ENCODE measurements at regions not wholly inside any gene's neighbourhood (a gene's known extent, or its start where the extent isn't known, plus 50 kb on each side); places are given as distances from the start of the nearest gene placed in this dataset.

DNA sequence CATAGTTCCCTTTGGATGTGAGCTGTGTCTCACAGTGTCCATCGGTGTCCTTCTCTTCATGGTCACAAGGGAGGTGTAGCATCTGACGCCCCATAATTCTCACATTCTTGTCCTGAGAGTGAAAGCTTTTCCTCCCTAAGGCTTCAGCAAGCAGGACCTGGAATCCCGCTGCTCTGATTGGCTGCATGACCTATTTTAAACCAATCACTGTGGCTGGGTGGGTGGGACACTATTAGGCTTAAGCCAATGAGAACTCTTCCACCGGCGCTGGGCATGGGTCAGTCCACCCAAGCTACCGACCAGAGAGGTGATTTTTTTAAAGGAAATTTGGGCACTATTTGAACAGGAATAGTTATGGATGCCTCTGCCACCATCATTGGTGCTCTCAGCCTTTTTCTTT is 385.9 kb downstream of the MFSD1 start:
- Mint-ChIP-seq H3K36me3 (ENCODE audit: low read depth) (no peaks in the 10 kb centered on the region), H3K27me3 (ENCODE audit: low read depth) (no peaks in the 10 kb centered on the region), H3K4me3 (no peak overlapping the region), H3K9me3 (no peaks in the 10 kb centered on the region), H3K4me1 (ENCODE audit: low read depth) (no peaks in the 10 kb centered on the region), H3K27ac (no peak overlapping the region)
- DNase-seq (ENCODE audit: low spot score), result no peak

DNA sequence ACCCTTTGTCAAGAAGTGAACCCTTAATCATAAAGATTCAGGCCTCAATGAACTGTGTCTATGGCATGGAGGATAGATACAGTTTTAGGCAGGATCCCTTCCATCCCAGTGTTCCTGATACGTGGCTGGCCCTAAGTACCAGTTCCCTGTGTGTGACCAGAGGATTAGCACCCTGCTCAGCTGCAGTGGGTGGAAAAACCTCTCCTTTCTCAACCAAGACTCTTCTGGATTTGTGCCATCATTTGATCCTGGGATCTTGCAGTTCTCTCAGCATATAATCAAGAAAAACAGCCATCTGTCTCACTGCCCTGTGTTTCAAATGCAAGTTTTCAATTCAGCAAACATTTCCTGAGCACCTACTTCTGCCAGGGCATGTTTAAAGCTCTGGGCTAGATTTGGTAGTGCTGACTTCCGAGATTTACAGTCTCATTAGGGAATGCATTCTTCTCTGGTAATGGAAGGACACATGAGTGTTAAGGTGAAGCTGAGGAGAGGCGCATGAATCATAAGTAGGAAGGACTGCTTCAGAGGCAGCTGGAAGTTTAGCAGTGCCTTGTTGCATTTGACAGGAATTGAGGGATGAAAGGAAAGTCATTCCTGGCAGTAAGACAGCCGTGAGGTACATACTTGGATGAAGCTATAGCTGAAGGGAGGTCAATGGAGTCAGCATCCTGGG is 388.3 kb downstream of the MFSD1 start:
- H3K27ac Mint-ChIP-seq, result no peak overlapping the region
- H3K27me3 Mint-ChIP-seq (ENCODE audit: low read depth), result no peaks in the 10 kb centered on the region
- no peak for DNase-seq (ENCODE audit: low spot score)

DNA sequence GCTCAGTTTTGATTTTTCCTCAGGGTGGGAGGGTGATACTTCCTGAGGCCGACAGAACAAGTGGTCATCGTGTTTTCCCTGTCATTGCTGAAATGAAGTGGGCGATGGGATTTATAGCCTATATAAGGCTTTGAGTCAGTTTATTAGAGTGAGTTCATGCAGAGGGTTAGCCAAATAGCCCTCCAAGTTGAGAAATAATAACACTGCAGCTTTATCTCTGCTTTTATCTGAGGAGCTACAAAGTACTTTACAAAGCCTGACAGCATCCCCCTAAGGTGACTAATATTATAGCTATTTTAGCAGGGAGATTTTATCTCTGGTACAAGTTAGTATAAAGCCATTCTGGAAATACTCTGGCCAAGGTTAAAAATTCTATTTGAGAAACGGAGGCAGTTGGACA is 389.6 kb downstream of the MFSD1 start:
- Mint-ChIP-seq H3K9me3 (no peaks in the 10 kb centered on the region), H3K27me3 (ENCODE audit: low read depth) (no peaks in the 10 kb centered on the region), H3K4me3 (no peak overlapping the region), H3K27ac (no peak overlapping the region), H3K36me3 (ENCODE audit: low read depth) (no peaks in the 10 kb centered on the region), H3K4me1 (ENCODE audit: low read depth) (no peaks in the 10 kb centered on the region)
- no peak for DNase-seq (ENCODE audit: low spot score)

More for the DNA sequence above, 388.3 kb downstream of the MFSD1 start:
- Mint-ChIP-seq H3K4me3 (no peak overlapping the region), H3K9me3 (no peaks in the 10 kb centered on the region), H3K4me1 (ENCODE audit: low read depth) (no peaks in the 10 kb centered on the region), H3K36me3 (ENCODE audit: low read depth) (no peaks in the 10 kb centered on the region)

DNA sequence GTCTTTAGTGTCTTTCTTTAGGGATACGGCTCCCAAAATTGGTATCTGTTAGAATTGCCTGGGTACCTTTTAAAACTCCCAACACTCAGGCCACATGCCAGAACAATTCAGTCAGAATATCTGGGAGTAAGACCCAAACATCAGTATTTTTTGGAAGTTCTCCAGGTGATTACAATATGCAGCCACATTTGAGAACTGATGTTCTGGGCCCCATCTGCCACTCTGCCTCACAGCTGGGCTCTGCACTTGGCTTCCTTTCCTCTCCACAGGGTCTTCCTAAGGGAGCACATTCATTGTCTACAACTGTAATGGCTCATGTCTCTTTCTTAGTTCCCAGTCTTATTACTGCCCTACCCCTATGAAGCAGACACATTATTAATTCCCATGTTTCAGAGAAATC is 394.5 kb downstream of the MFSD1 start:
- no peaks in the 10 kb centered on the region for H3K27me3 Mint-ChIP-seq (ENCODE audit: low read depth)
- no peak for DNase-seq (ENCODE audit: low spot score)
- no peaks in the 10 kb centered on the region for H3K36me3 Mint-ChIP-seq (ENCODE audit: low read depth)

DNA sequence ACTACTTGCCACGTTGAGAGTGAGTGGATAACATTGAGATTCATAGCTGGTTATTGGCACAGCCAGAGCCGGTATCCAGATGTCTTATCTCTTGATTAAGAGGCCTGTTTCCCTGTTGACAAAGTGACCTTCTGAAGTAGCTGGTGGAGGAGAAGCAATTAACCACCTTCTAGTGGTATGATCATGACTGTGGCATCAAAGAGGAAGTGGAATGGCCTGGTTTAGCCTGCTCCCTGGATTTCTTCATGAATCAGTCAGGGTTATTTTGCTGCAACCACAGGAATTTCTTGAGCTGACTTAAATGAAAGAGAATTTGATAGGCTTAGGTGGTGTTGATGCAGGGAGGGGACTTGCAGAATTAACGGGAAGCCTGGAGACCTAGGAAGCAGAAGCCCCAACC is 398.3 kb downstream of the MFSD1 start:
- Mint-ChIP-seq H3K36me3 (ENCODE audit: low read depth) (no peaks in the 10 kb centered on the region), H3K9me3 (no peaks in the 10 kb centered on the region), H3K27ac (no peak overlapping the region), H3K4me3 (no peak overlapping the region), H3K4me1 (ENCODE audit: low read depth) (no peaks in the 10 kb centered on the region), H3K27me3 (ENCODE audit: low read depth) (no peaks in the 10 kb centered on the region)
- DNase-seq (ENCODE audit: low spot score), result no peak

More for the DNA sequence above, 394.5 kb downstream of the MFSD1 start:
- Mint-ChIP-seq H3K4me3 (no peak overlapping the region), H3K9me3 (no peaks in the 10 kb centered on the region), H3K27ac (no peak overlapping the region), H3K4me1 (ENCODE audit: low read depth) (no peaks in the 10 kb centered on the region)

DNA sequence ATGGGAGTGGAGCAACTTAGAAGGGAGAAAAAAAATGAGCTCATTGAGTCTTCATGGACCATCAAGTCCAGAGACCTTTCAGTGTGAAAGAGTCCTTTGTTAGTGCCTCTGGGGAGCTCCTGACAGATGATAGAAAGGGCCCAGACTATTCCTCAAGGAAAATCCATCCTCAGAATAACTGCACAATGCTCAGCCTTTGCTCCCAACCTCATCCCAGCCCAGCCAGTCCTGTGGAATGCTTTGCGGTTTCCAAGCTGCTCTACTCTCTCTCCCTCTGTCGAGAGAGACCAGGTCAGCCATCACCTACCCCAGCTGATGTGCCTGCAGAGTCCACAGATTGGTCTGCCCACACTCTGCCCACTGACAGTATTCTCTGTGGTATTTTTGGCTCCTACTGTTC is 406.2 kb downstream of the MFSD1 start:
- Mint-ChIP-seq H3K4me1 (ENCODE audit: low read depth) (no peaks in the 10 kb centered on the region), H3K36me3 (ENCODE audit: low read depth) (no peaks in the 10 kb centered on the region), H3K9me3 (no peaks in the 10 kb centered on the region), H3K27ac (no peak overlapping the region), H3K4me3 (no peak overlapping the region), H3K27me3 (ENCODE audit: low read depth) (no peaks in the 10 kb centered on the region)
- DNase-seq (ENCODE audit: low spot score), result no peak

DNA sequence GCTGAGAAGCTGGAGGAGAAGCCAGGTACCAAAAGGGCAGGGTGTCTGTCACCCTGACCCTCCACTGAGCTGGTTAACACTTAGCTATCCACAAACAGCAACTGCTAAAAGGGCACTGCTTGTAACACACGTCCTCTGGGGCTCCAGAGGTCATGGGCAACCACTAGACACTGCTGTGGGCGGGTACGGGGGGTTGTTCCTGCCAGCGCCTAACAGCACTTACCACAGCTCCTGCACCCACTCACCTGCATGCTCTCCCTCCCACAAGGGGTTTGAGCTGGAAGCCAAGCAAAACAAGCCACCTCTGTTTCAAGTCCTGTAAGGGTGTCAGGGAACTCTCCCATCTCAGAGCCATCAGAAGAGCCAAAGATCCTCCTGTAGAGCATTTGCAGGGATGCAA is 407.6 kb downstream of the MFSD1 start:
- H3K4me3 Mint-ChIP-seq, result no peak overlapping the region
- no peak for DNase-seq (ENCODE audit: low spot score)
- no peak overlapping the region for H3K27ac Mint-ChIP-seq
- H3K9me3 Mint-ChIP-seq, result no peaks in the 10 kb centered on the region
- H3K36me3 Mint-ChIP-seq (ENCODE audit: low read depth), result no peaks in the 10 kb centered on the region
- no peaks in the 10 kb centered on the region for H3K4me1 Mint-ChIP-seq (ENCODE audit: low read depth)
- no peaks in the 10 kb centered on the region for H3K27me3 Mint-ChIP-seq (ENCODE audit: low read depth)

DNA sequence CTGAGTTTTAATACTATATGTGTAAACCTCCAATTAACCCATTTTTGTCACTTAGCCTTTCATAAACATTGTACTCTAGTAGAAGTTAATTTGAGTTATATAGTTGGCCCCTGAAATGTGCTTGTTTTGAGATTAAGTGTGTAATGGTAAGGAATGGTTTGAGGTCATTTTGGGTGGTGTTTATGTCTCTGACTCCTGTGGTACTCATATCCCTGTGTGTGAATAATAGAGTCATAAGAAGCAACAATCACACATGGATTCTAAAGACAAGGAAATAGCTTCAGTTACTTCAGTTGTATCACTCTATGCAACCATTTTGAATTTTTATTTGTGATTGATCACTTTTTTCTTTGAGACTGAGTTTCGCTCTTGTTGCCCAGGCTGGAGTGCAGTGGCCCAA is 408.5 kb downstream of the MFSD1 start:
- Mint-ChIP-seq H3K27me3 (ENCODE audit: low read depth) (no peaks in the 10 kb centered on the region), H3K4me1 (ENCODE audit: low read depth) (no peaks in the 10 kb centered on the region), H3K4me3 (no peak overlapping the region), H3K27ac (no peak overlapping the region), H3K9me3 (no peaks in the 10 kb centered on the region), H3K36me3 (ENCODE audit: low read depth) (no peaks in the 10 kb centered on the region)
- no peak for DNase-seq (ENCODE audit: low spot score)

DNA sequence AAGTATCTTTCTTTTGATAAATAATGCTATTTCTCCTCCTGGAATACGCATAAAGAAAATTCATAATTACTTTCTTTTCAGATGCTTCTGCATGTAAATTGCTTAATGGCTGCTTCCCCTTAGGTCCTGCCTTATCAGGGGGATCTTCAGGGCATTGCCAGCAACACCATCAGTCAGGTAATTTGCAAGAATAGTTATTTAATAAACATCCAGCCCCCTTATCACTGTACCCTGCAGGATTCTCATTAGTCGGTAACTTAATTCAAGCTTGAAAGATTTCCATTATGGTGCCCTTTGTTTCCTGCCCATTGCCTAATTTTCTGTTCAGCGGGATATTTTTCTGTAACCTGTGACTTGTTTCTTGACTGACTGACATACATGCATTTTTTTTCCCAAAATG is 414.5 kb downstream of the MFSD1 start:
- H3K27ac Mint-ChIP-seq, result no peak overlapping the region
- H3K4me3 Mint-ChIP-seq, result no peak overlapping the region
- H3K4me1 Mint-ChIP-seq (ENCODE audit: low read depth), result no peaks in the 10 kb centered on the region
- H3K36me3 Mint-ChIP-seq (ENCODE audit: low read depth), result no peaks in the 10 kb centered on the region
- no peaks in the 10 kb centered on the region for H3K9me3 Mint-ChIP-seq
- no peaks in the 10 kb centered on the region for H3K27me3 Mint-ChIP-seq (ENCODE audit: low read depth)
- no peak for DNase-seq (ENCODE audit: low spot score)

DNA sequence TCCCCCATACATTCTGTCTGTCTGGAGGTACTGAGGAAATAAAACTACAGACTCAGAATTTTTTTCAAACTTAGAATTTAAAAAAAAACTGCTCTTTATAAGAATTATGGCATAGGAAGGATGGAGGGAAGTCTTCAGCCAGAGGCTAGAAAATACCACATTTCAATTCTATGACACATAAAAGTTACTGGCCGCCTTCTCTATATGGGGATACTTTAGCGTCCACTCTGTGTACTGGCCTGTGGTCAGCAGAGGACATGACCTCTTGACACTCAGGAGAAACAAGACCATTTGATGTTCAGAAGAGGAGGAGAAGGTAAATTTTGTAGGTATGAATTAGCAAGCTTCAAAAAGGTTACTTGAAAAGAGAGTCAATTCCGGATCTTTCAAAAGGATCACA is 417.4 kb downstream of the MFSD1 start:
- Mint-ChIP-seq H3K36me3 (ENCODE audit: low read depth) (no peaks in the 10 kb centered on the region), H3K4me1 (ENCODE audit: low read depth) (no peaks in the 10 kb centered on the region), H3K27me3 (ENCODE audit: low read depth) (no peaks in the 10 kb centered on the region)

DNA sequence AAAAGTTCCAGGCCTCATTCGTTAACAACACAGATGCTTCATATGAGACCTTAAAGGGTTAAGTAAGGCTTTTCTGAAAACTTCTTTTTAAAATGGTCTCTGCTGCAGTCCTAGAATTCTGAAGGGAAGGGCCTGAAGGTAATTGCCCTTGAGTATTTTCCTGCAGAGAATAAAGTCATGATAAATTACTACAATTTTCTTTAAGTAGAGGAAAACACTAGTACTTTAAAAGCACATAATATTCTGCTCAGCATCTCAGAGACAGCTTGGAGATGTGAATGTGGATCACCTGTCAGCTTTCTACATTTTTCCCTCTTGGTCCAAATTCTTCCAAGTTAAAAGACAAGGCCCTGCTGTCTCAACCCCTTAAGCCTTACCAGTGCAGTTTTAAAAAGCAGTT is 419.5 kb downstream of the MFSD1 start:
- Mint-ChIP-seq H3K4me3 (no peak overlapping the region), H3K36me3 (ENCODE audit: low read depth) (no peaks in the 10 kb centered on the region), H3K4me1 (ENCODE audit: low read depth) (no peaks in the 10 kb centered on the region), H3K27ac (no peak overlapping the region), H3K27me3 (ENCODE audit: low read depth) (no peaks in the 10 kb centered on the region), H3K9me3 (no peaks in the 10 kb centered on the region)
- DNase-seq (ENCODE audit: low spot score), result no peak

More for the DNA sequence above, 417.4 kb downstream of the MFSD1 start:
- no peak for DNase-seq (ENCODE audit: low spot score)
- H3K9me3 Mint-ChIP-seq, result no peaks in the 10 kb centered on the region
- no peak overlapping the region for H3K4me3 Mint-ChIP-seq
- no peak overlapping the region for H3K27ac Mint-ChIP-seq

DNA sequence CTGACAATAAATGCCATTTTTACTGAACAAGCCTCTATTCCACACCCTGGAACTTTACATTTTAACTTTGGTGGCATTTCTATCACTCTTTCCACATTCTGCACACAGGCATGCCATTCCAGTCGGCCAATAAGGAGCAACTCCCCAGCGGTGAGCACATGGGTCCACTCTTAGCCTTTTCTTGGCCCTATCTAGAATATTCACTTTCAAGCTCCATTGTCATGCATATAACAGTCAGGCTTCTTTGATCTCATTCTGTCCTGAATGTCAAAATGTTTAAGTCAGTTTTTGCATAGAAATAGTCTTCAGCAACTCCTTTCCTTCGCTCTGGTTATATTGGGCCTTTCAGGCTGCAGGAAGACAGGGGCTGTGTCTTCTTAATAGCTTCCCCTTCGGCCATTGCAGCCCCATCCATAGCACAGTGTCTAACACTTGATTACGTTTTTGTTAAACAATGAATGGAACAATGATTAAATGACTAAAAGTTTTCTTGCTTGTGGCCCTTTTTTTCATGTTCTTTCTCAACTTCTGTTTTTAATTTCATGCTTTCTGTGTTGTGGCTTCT is 427.3 kb downstream of the MFSD1 start:
- H3K27me3 Mint-ChIP-seq (ENCODE audit: low read depth), result no peaks in the 10 kb centered on the region
- no peak overlapping the region for H3K27ac Mint-ChIP-seq
- DNase-seq (ENCODE audit: low spot score), result no peak
- H3K9me3 Mint-ChIP-seq, result peaks cover 4% of the 10 kb centered on the region
- no peak overlapping the region for H3K4me3 Mint-ChIP-seq
- no peaks in the 10 kb centered on the region for H3K4me1 Mint-ChIP-seq (ENCODE audit: low read depth)
- no peaks in the 10 kb centered on the region for H3K36me3 Mint-ChIP-seq (ENCODE audit: low read depth)

DNA sequence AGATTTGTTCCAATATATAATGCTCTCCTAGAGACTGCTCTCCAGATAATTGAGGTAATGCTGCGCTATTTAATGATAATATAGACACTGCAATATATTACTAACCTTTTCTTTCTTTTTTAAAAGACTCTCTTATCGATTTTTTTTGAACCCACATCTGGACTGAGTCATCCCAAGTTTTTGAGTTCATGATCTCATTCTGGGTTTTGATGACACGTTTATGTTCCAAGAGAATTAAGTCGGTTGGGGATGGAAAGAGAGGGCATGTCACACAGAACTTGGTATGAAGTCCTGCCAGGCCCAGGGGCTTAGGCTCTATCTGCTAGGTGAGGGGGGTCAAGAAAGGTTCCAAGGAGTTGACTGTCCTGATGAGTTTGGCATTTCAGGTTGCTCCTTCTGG is 431.1 kb downstream of the MFSD1 start:
- DNase-seq (ENCODE audit: low spot score), result no peak
- Mint-ChIP-seq H3K4me3 (no peak overlapping the region), H3K4me1 (ENCODE audit: low read depth) (no peaks in the 10 kb centered on the region), H3K27ac (no peak overlapping the region), H3K9me3 (peaks cover 4% of the 10 kb centered on the region), H3K36me3 (ENCODE audit: low read depth) (no peaks in the 10 kb centered on the region), H3K27me3 (ENCODE audit: low read depth) (no peaks in the 10 kb centered on the region)

DNA sequence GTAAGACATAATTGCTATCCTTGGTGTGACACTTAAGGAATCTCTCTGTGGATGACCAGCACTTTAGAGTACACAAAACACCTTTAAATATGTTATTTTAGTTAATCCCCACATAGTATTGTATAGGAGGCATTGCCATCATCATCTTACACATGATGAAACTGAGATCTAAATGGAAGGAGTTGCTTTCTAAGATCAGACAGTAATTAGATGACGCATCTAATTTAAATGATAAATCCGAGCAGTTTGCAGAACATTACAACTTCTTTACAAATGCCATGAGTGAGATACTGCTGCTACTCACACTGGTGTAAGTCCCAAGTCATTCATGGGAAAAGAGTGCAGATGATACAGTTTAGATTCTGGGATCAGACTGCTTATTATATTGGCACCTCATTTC is 431.9 kb downstream of the MFSD1 start:
- Mint-ChIP-seq H3K27ac (no peak overlapping the region), H3K4me1 (ENCODE audit: low read depth) (no peaks in the 10 kb centered on the region), H3K36me3 (ENCODE audit: low read depth) (no peaks in the 10 kb centered on the region), H3K27me3 (ENCODE audit: low read depth) (no peaks in the 10 kb centered on the region), H3K9me3 (peaks cover 4% of the 10 kb centered on the region), H3K4me3 (no peak overlapping the region)
- no peak for DNase-seq (ENCODE audit: low spot score)

DNA sequence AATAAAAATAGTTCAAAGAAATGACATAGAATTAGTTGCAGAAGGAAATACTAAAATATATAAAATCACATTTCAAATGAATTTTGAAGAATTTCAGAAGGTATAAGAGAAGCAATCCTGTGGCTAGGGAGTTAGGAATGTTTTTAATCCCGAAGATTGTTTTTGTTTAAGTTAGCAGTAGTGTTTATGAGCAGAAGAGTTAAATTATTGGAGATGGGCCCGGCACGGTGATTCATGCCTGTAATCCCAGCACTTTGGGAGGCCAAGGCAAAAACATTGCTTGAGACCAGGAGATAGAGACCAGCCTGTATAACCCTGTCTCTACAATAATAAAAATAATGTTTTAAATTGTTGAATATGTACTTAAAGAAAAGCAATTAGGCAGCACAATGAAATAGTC is 432.5 kb downstream of the MFSD1 start:
- H3K4me3 Mint-ChIP-seq, result no peak overlapping the region
- H3K27ac Mint-ChIP-seq, result no peak overlapping the region
- H3K27me3 Mint-ChIP-seq (ENCODE audit: low read depth), result no peaks in the 10 kb centered on the region
- no peaks in the 10 kb centered on the region for H3K36me3 Mint-ChIP-seq (ENCODE audit: low read depth)
- no peak for DNase-seq (ENCODE audit: low spot score)
- H3K9me3 Mint-ChIP-seq, result peaks cover 4% of the 10 kb centered on the region
- no peaks in the 10 kb centered on the region for H3K4me1 Mint-ChIP-seq (ENCODE audit: low read depth)

All from T-helper 2 cell treated with Interferon-gamma antibody and Interleukin-4, amounts not matched to agents 5 μg/mL and 100 μg/mL, for 36 hours (primary cell).